ENCODE measurements at regions not wholly inside any gene's neighbourhood (a gene's known extent, or its start where the extent isn't known, plus 50 kb on each side); places are given as distances from the start of the nearest gene placed in this dataset.

GRCh38 chr16:24671455-24671954 lies 57.9 kb upstream of the TNRC6A start:
- H3K36me3 Mint-ChIP-seq (ENCODE audit: insufficient read depth in 1 of 3, low read depth in 3 of 3) = peaks cover 0 to 2% (median 0%) of the 10 kb centered on the region in 3 experiments; a peak in 1 of 7 replicates
- Histone ChIP-seq H3K27me3 (ENCODE audit: insufficient read depth, low read length) (no peaks in the 10 kb centered on the region), H3K9ac (ENCODE audit: extremely low read depth, insufficient read length, low read length) (no peak overlapping the region), H3K79me2 (ENCODE audit: insufficient read depth, low read length) (no peaks in the 10 kb centered on the region), H2BK5ac (ENCODE audit: insufficient read length, low read length) (no peak overlapping the region), H3K23me2 (ENCODE audit: insufficient read length, low read depth, low read length, poor library complexity, severe bottlenecking) (no peaks in the 10 kb centered on the region), H2BK120ac (ENCODE audit: low read depth, low read length, poor library complexity, severe bottlenecking) (no peak overlapping the region), H4K91ac (ENCODE audit: insufficient read length, low read depth, low read length) (no peak overlapping the region), H3K27ac (ENCODE audit: insufficient read length, low read depth, low read length) (no peak overlapping the region), H3T11ph (ENCODE audit: low read length) (no peak overlapping the region), H3K14ac (ENCODE audit: insufficient read depth, low read length) (no peak overlapping the region), H2BK20ac (ENCODE audit: low read depth, low read length, poor library complexity, severe bottlenecking) (no peak overlapping the region), H2BK12ac (ENCODE audit: insufficient read length, low read depth, low read length) (no peak overlapping the region), H3K23ac (ENCODE audit: insufficient read length, low read depth, low read length) (no peak overlapping the region), H3K4ac (ENCODE audit: low read depth, low read length) (no peak overlapping the region), H3K9me3 (ENCODE audit: control insufficient read depth, low read depth, low read length) (no peaks in the 10 kb centered on the region), H4K20me1 (ENCODE audit: control insufficient read depth, insufficient read depth, insufficient read length) (no peaks in the 10 kb centered on the region), H2AK5ac (ENCODE audit: insufficient read length, low read length) (no peak overlapping the region), H4K8ac (replicated peaks; ENCODE audit: insufficient read length, low read depth, low read length) (no peak overlapping the region), H3K18ac (ENCODE audit: insufficient read length, low read depth, low read length) (no peak overlapping the region), H3K4me1 (ENCODE audit: insufficient read depth, low read length) (no peaks in the 10 kb centered on the region), H3K56ac (ENCODE audit: insufficient read length, low read depth, low read length) (no peak overlapping the region), H3K4me2 (ENCODE audit: insufficient read depth, insufficient read length, low read length) (no peak overlapping the region), H2AFZ (ENCODE audit: low read length) (no peak overlapping the region), H4K5ac (ENCODE audit: insufficient read length, low read depth, low read length) (no peak overlapping the region), H3K79me1 (ENCODE audit: insufficient read depth, low read depth, low read length, poor library complexity, severe bottlenecking) (no peaks in the 10 kb centered on the region), H2BK15ac (ENCODE audit: low read depth, low read length) (no peak overlapping the region)
- H3K4me1 Mint-ChIP-seq = peaks cover 8 to 10% of the 10 kb centered on the region in 2 experiments
- H3K27ac Mint-ChIP-seq = no peak overlapping the region; a peak in 1 of 7 replicates
- TF ChIP-seq, protein P1, sequence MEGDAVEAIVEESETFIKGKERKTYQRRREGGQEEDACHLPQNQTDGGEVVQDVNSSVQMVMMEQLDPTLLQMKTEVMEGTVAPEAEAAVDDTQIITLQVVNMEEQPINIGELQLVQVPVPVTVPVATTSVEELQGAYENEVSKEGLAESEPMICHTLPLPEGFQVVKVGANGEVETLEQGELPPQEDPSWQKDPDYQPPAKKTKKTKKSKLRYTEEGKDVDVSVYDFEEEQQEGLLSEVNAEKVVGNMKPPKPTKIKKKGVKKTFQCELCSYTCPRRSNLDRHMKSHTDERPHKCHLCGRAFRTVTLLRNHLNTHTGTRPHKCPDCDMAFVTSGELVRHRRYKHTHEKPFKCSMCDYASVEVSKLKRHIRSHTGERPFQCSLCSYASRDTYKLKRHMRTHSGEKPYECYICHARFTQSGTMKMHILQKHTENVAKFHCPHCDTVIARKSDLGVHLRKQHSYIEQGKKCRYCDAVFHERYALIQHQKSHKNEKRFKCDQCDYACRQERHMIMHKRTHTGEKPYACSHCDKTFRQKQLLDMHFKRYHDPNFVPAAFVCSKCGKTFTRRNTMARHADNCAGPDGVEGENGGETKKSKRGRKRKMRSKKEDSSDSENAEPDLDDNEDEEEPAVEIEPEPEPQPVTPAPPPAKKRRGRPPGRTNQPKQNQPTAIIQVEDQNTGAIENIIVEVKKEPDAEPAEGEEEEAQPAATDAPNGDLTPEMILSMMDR (conservative IDR thresholded peaks at IDR 0.05) = no peak
- no peaks in the 10 kb centered on the region for H3K9me3 Mint-ChIP-seq
- no peak for DNase-seq
- H3K27me3 Mint-ChIP-seq (ENCODE audit: low read depth) = no peaks in the 10 kb centered on the region; the same call in 1 of the 2 replicates
- no CpG with 5 or more reads among the region's 10 CpGs for WGBS (ENCODE audit: extremely low coverage, insufficient read length, low lambda C conversion rate)
- H3K4me3 Mint-ChIP-seq = peak overlapping the region in 1 of 2 experiments; percentile 52; a peak in 1 of 5 replicates

Data from H9 (cell line).